Cardiac fibroblast (primary cell): ENCODE measurements at regions not wholly inside any gene's neighbourhood (a gene's known extent, or its start where the extent isn't known, plus 50 kb on each side); places are given as distances from the start of the nearest gene placed in this dataset.

ENCODE experiments used
- DNase-seq, 2 donors: peaks; one replicate each; pipeline versions ENCODE4 v3.0.0 to v3.0.0-alpha.2; 2010; ENCODE audit warnings: low read depth in 2 of 2
- H3K4me3 ChIP-seq, 2 donors: replicated peaks in 1 of 2; 1 replicate in 1 of 2; 2 replicates in 1 of 2; pipeline ENCODE4 v1.5.1; 2011; ENCODE audit warnings: low read depth in 2 of 2, low read length in 2 of 2, mild to moderate bottlenecking in 2 of 2, moderate library complexity in 1 of 2
- CTCF ChIP-seq: IDR thresholded peaks from one replicate; pipeline ENCODE4 v1.5.1; 2011; ENCODE audit warnings: low read depth, mild to moderate bottlenecking, low read length, inconsistent platforms

- no peak for TF ChIP-seq CTCF
- DNase-seq, result no peak
- no peak overlapping the region for H3K4me3 ChIP-seq
Measured at GRCh38 chr13:61960981-61961380, 545.3 kb upstream of the PCDH20 start.

GRCh38 chr13:61954092-61954491 is 538.4 kb upstream of the PCDH20 start:
- DNase-seq, result peak; percentile 13 to 23
- H3K4me3 ChIP-seq, result no peak overlapping the region
- no peak for TF ChIP-seq CTCF

GRCh38 chr13:61950828-61951227 is 535.2 kb upstream of the PCDH20 start:
- no peak for DNase-seq
- no peak for TF ChIP-seq CTCF
- no peak overlapping the region for H3K4me3 ChIP-seq

GRCh38 chr13:61944329-61944929 is 528.8 kb upstream of the PCDH20 start:
- TF ChIP-seq CTCF, result no peak
- no peak for DNase-seq
- no peak overlapping the region for H3K4me3 ChIP-seq

GRCh38 chr13:61935710-61936109 is 520.1 kb upstream of the PCDH20 start:
- DNase-seq, result no peak
- no peak overlapping the region for H3K4me3 ChIP-seq
- TF ChIP-seq CTCF, result no peak

- TF ChIP-seq CTCF, result no peak
- no peak overlapping the region for H3K4me3 ChIP-seq
- DNase-seq, result no peak
Measured at GRCh38 chr13:61927648-61928047, 512.0 kb upstream of the PCDH20 start.

GRCh38 chr13:61918841-61919240 is 503.2 kb upstream of the PCDH20 start:
- TF ChIP-seq CTCF, result no peak
- DNase-seq, result no peak
- H3K4me3 ChIP-seq, result no peak overlapping the region
